DND-41 (cell line): ENCODE measurements at regions not wholly inside any gene's neighbourhood (a gene's known extent, or its start where the extent isn't known, plus 50 kb on each side); places are given as distances from the start of the nearest gene placed in this dataset.

Source experiments
- ATAC-seq: fragments of 200-7000 bp; cut with Tn5 transposase; 3 replicates; pipeline ENCODE4 v1.9.1; 2021; ENCODE audit warnings: low read depth; ENCODE audit not compliant: insufficient read depth
- DNase-seq: peaks from one replicate; pipeline ENCODE4 v3.0.0-alpha.2; 2020
- H2AFZ ChIP-seq: 2 replicates; pipeline ENCODE4 v1.6.0; 2012; ENCODE audit warnings: low read depth, low read length
- H3K27ac ChIP-seq: 2 replicates; pipeline ENCODE4 v1.5.1; 2012; ENCODE audit warnings: low read length, inconsistent platforms
- H3K27me3 ChIP-seq: fragments of 200-600 bp; sonication (generic); 2 replicates; pipeline ENCODE4 v1.6.0; 2012; ENCODE audit warnings: low read length, mild to moderate bottlenecking, inconsistent platforms; ENCODE audit not compliant: insufficient read depth, poor library complexity
- H3K36me3 ChIP-seq: 2 replicates; pipeline ENCODE4 v1.5.1; 2012; ENCODE audit warnings: low read length, inconsistent platforms; ENCODE audit not compliant: insufficient read depth
- H3K4me1 ChIP-seq: 2 replicates; pipeline ENCODE4 v1.5.1; 2012; ENCODE audit warnings: mild to moderate bottlenecking, low read length; ENCODE audit not compliant: insufficient read depth
- H3K4me2 ChIP-seq: 2 replicates; pipeline ENCODE4 v1.6.0; 2012; ENCODE audit warnings: mild to moderate bottlenecking, moderate library complexity, low read length, inconsistent platforms; ENCODE audit not compliant: insufficient read depth
- H3K4me3 ChIP-seq, 2 experiments: fragments of 200-600 bp in 1 of 2; shearing (Covaris generic) in 1 of 2; 2 replicates each; pipeline ENCODE4 v1.5.1; 2012 to 2016; ENCODE audit warnings: inconsistent platforms in 2 of 2, low read length in 2 of 2, mild to moderate bottlenecking in 2 of 2, low read depth in 1 of 2, moderate library complexity in 1 of 2
- H3K79me2 ChIP-seq: 2 replicates; pipeline ENCODE4 v1.6.0; 2012; ENCODE audit warnings: low read length, inconsistent platforms; ENCODE audit not compliant: insufficient read depth
- H3K9ac ChIP-seq: 2 replicates; pipeline ENCODE4 v1.6.0; 2012; ENCODE audit warnings: low read depth, mild to moderate bottlenecking, inconsistent platforms, low read length, moderate library complexity
- H3K9me3 ChIP-seq: 2 replicates; pipeline ENCODE4 v1.5.1; 2012; ENCODE audit warnings: low read length, moderate library complexity, mild to moderate bottlenecking, inconsistent platforms; ENCODE audit not compliant: insufficient read depth, severe bottlenecking
- H4K20me1 ChIP-seq: 2 replicates; pipeline ENCODE4 v1.6.0; 2012; ENCODE audit warnings: low read length; ENCODE audit not compliant: insufficient read depth
- EZH2 ChIP-seq: IDR thresholded peaks from 3 replicates; pipeline ENCODE4 v1.6.1; 2012; ENCODE audit warnings: borderline replicate concordance, low read depth, mild to moderate bottlenecking, moderate library complexity, low read length, inconsistent platforms; ENCODE audit not compliant: severe bottlenecking
- TF ChIP-seq, protein P1 (sequence below): IDR thresholded peaks from 2 replicates; pipeline ENCODE4 v1.5.1; 2012; ENCODE audit warnings: borderline replicate concordance, low read length, moderate library complexity, mild to moderate bottlenecking; ENCODE audit not compliant: poor library complexity, severe bottlenecking; ENCODE audit errors: extremely low read depth

DNA sequence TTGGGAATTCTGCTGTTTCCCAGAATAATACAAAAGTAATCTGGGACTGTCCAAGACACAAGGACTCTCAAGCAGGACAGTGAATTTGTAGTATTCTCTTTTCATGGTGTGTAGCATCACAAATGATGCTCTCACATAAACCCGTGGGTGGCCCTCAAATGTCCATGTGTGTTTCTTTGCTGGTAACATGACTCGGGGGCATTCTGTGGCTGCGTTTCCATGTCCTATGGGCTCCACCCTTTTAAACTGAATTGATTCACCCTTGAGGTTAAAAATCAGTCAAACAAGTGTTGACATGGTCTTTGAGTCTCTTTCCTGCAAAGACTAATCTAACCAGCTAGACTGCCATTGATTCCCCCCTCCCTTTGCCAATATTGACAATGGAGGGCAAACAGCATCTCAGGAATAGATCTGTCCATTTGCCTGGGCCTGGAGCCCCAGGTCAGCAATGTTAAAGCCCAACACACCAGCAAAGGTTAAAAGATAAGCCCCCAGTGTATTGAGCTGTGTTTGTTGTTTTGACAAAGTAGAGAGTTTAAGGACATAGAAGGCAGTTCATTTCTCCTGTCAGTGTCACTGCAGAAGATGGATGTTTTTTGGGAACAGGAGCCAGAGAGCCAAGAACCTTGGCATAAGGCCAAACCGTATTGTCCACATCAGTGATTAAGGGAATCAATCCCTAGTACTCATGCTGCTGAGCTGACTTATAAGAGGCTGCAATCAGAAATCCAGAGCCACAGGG lies 117.1 kb upstream of the COX10 start:
- ATAC-seq: no peak

DNA sequence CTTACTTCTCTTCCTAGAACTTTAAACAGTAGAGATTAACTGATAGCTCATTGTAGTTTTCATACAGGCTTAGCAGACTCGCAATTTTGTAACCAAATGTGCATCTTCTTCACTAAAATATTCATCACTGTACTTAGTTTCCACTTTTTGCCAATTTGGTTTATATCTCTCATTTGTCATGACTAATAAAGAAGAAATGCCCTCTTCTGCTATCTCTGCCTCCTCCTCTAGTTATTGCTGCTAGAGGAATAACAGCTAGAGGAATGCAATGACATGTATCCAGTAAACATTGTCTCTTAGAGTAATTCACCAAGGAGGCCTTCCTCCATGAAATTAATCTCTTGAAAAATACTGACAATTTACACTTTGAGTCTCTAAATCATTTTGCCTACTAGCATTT lies 115.5 kb upstream of the COX10 start:
- TF ChIP-seq, protein P1, sequence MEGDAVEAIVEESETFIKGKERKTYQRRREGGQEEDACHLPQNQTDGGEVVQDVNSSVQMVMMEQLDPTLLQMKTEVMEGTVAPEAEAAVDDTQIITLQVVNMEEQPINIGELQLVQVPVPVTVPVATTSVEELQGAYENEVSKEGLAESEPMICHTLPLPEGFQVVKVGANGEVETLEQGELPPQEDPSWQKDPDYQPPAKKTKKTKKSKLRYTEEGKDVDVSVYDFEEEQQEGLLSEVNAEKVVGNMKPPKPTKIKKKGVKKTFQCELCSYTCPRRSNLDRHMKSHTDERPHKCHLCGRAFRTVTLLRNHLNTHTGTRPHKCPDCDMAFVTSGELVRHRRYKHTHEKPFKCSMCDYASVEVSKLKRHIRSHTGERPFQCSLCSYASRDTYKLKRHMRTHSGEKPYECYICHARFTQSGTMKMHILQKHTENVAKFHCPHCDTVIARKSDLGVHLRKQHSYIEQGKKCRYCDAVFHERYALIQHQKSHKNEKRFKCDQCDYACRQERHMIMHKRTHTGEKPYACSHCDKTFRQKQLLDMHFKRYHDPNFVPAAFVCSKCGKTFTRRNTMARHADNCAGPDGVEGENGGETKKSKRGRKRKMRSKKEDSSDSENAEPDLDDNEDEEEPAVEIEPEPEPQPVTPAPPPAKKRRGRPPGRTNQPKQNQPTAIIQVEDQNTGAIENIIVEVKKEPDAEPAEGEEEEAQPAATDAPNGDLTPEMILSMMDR: no peak
- no peak for TF ChIP-seq EZH2
- Histone ChIP-seq H3K9ac (no peak overlapping the region), H3K36me3 (no peaks in the 10 kb centered on the region), H3K79me2 (no peaks in the 10 kb centered on the region), H3K4me2 (no peak overlapping the region), H3K9me3 (no peaks in the 10 kb centered on the region), H4K20me1 (no peaks in the 10 kb centered on the region), H3K4me3 (no peak overlapping the region), H2AFZ (no peak overlapping the region), H3K4me1 (no peaks in the 10 kb centered on the region), H3K27me3 (no peaks in the 10 kb centered on the region), H3K27ac (no peak overlapping the region)
- DNase-seq: no peak
- ATAC-seq: no peak

More for the DNA sequence above, 117.1 kb upstream of the COX10 start:
- H3K9me3 ChIP-seq: no peaks in the 10 kb centered on the region
- no peaks in the 10 kb centered on the region for H4K20me1 ChIP-seq
- no peaks in the 10 kb centered on the region for H3K4me1 ChIP-seq
- no peak overlapping the region for H2AFZ ChIP-seq
- no peaks in the 10 kb centered on the region for H3K79me2 ChIP-seq
- no peak overlapping the region for H3K27ac ChIP-seq
- H3K27me3 ChIP-seq: no peaks in the 10 kb centered on the region
- no peaks in the 10 kb centered on the region for H3K36me3 ChIP-seq
- no peak for DNase-seq
- no peak overlapping the region for H3K4me2 ChIP-seq
- no peak overlapping the region for H3K4me3 ChIP-seq
- H3K9ac ChIP-seq: no peak overlapping the region
- TF ChIP-seq EZH2: no peak
- TF ChIP-seq, protein P1: no peak

DNA sequence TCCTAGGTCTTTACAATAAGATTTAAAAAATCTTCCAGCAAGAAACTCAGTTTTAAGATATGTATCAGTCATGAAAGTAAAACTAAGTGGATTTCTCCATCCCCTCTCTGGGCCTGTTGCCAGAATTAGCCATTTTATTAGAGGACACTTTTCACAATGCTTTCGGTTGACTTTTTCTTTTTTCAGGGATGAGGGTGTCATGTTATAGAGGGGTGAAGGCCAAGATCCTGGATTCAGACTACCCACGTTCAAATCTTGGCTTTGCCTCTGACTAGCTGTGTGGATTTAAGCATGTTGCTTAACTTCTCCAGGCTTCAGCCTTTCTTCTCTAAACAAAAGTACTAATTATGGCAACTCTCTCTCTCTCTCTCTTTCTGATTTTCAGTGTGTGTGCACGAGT lies 111.7 kb upstream of the COX10 start:
- Histone ChIP-seq H3K27me3 (no peaks in the 10 kb centered on the region), H3K36me3 (no peaks in the 10 kb centered on the region), H3K9ac (no peak overlapping the region), H3K4me3 (no peak overlapping the region), H3K9me3 (no peaks in the 10 kb centered on the region), H3K4me1 (no peaks in the 10 kb centered on the region), H3K27ac (no peak overlapping the region), H3K79me2 (no peaks in the 10 kb centered on the region), H4K20me1 (no peaks in the 10 kb centered on the region), H3K4me2 (no peak overlapping the region), H2AFZ (no peak overlapping the region)
- ATAC-seq (no peak), DNase-seq (no peak)
- TF ChIP-seq EZH2: no peak
- TF ChIP-seq, protein P1: no peak
